ENCODE measurements at regions not wholly inside any gene's neighbourhood (a gene's known extent, or its start where the extent isn't known, plus 50 kb on each side); places are given as distances from the start of the nearest gene placed in this dataset.

DNA sequence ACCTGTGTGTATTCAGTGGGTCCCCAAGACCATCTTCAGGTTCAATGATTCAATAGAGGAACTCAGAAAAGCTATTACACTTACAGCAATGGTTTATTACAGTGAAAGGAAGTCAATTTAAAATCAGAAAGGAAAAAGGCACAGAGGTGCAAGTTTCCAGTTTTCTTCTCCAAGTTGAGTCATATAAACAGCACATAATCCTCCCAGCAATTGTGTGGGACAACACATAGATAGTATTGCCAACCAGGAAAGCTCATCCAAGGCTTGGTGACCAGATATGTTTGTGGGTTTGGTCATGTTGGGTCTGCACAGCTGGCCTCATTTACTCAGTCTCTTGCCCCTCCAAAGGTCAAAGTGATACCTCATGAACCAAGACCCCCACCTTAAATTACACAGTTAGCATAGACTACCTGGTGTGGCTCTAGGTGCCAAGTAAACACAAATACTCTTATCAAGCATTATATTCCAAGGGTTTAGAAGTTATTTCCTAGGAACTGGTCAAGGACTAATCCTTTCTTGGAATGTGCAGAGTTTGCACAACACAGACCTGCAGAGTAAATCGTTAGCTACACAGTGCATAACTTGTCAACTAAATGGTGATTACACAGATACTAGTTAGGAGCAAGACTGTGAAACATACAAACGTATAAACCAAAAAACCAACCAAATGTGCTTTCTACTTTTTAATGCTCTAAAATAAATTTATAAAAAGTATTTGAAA, 777.3 kb downstream of the PCDH18 start:
- peak; percentile 64 for DNase-seq (ENCODE audit: low read depth)

DNA sequence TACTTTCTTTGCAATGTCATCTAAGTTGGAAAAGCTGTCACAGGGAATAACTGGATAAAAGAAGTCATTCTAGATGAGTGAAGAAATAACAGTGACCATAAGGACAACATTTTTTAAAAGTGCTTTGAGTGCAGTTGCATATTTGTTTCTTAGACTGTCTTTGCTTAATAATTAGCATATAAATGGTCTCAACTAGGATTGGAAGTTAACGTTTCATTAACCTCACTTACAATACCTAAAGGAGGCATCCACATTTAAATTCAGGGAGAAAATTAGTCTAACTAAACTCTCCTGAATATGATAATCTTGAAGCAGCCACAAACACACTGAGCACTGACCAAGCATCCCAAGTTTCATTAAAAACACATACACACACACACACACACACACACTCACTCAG, 780.7 kb downstream of the PCDH18 start:
- DNase-seq (ENCODE audit: low read depth), result peak; percentile 52

DNA sequence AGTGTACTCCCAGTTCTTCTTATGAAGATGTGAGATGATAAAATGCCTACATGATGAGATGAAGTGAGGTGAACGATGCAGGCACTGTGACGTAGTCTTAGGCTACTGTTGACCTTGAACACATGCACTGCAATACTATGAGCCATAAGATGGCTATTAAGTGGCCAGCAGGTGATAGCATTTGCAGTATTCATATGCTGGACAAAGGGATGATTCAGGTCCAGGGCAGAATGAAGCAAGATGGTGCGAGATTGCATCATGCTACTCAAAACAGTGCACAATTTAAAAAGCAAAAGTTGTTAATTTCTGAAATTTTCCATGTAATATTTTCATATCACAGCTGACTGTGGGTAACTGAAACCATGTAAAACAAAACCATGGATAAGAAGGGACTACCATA, 781.4 kb downstream of the PCDH18 start:
- peak; percentile 60 for DNase-seq (ENCODE audit: low read depth)

DNA sequence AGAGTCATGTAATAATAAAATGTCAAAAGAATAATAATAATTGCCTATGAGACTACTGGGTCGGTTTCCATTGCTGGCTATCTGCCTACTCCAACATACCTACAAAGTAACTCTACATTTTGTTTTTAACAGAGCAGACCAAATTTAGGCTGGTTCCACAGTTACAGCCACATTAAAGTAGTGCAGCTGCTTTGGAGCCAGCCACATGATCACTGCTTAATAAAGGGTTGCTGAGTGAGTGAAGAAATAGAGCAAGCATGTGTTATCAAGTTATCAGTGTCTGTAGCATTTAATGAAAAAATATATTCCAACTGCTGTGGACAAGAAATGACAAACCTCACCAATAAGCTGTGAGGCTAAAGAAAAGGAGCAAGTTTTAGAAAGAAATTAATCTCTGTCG, 782.3 kb downstream of the PCDH18 start:
- no peak for DNase-seq (ENCODE audit: low read depth)

DNA sequence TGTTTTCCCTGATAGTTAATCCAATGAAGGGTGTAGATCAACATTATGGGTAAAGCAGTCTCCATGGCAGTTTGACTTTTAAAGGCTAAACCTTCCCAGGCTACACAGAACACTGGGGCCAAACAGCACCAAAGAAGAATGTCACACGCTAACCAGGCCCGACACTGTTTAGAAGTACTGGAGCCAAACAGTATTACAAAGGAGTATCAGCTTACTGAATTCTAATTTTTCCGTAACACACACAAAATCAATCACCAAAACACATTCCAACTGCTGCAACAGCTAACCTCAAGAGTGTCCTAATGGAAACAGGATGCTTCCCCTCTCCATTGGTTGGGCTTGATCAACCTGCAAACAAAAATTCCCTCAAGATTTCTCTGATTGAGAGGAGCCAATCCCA, 783.5 kb downstream of the PCDH18 start:
- no peak for DNase-seq (ENCODE audit: low read depth)

DNA sequence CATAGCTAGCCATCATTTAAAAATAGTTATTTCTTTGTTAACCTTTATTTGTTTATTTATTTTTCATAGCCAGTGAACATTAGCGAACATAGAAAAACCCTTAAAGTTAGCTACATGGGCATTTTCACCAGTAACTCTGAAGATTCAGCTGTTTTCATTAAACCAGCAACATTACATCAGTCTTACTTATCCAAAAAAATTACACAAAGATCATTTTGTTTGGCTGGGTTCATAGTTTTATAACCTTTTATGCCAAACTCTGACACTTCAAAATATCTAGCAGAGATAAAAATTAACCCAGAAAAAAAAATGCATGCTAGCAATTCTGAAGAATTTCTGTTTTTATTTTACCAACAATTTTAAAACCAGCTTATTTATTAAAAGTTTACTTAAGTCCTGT, 784.1 kb downstream of the PCDH18 start:
- DNase-seq (ENCODE audit: low read depth), result no peak

DNA sequence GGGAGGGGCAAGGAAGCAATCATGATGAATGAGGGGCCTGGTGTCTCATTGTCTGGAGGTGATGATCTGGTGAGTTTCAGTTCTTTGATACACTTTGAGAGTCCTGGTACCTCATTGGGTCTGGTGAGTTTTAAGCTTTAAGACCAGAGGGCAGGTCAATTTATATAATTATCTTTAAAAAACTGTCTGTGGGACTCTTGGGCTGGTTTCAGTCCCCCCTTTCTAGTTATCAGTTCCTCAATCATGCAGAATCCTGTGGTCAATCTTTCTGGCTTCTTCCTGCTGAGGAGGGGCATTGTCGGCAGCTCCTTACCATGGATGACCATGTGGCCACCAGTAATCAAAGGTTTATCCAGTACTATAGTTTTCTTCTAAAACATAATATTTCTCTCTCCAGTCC, 789.1 kb downstream of the PCDH18 start:
- no peak for DNase-seq (ENCODE audit: low read depth)

DNA sequence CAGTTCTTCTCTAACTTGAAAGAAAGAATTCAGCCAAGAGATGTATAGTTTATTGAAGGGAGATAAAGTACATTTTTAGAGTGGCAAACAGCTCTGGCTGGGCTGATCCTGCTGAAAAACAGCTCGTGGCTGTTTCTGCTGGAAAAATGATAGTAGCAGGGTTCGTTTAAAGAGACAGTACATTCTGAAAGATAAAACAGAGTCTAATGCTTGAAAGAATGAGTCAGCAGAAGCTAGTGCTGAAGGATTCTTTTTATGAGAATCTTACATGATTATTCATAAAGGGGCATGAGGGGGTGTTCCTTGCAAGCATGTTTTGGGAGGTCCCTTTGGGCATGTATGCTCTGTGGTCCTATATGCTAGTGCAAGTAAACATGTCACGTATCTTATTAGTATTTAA, 790.0 kb downstream of the PCDH18 start:
- DNase-seq (ENCODE audit: low read depth), result peak; percentile 3

DNA sequence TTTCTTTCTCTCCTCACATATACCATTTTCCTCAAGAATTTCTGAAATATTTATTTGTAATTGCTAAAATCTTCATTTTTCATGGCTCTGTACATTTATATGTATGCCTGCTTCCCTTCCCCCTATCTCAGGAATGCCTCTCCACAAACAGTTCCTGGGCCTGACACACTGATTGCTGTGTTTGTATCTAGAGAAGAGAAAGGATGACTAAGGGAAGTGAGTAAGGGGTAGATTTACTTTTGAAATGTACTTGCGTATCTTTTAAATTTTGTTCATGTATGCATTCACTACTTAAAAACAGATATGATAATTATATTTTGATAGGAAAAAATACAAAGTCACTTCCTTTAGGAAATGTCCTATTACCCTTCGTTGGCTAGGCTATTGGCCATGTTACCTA, 790.8 kb downstream of the PCDH18 start:
- DNase-seq (ENCODE audit: low read depth), result peak; percentile 12

DNA sequence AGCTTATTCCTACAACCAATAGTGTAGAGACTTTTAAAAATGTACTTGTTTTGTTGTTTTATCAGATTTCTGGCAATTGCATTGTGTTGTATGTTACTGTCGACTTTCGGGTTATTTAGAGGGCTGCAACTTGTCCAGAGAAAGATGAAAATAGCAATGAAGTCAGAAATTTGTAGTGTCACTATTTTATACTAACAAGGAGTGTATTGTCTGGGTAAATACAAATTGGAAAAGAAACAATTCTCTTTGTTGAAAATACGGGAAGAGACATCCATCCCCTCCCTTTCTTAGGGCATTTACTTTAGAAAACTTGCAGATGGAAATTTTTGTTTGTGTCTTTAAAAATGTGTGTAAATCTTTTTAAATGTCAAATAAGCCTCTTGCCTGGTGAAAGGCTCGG, 792.0 kb downstream of the PCDH18 start:
- DNase-seq (ENCODE audit: low read depth), result no peak

DNA sequence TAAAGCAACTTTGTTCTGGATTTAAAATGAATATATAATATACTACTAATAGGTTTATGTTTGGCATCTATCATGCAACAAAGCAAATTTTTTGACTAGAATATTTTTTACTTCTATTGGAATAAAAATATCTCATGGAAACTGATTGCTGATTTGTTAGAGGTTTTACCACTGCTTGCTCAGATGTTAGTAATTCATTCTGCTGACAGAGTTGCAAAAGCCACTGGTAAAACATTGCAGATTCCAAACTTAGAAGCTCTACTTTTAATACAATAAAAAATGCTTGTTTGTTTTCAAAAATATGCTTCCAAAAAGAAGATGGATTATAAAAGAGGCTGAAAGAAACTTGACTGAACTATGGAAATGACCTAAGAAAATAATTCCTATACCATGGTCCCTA, 795.2 kb downstream of the PCDH18 start:
- no peak for DNase-seq (ENCODE audit: low read depth)

DNA sequence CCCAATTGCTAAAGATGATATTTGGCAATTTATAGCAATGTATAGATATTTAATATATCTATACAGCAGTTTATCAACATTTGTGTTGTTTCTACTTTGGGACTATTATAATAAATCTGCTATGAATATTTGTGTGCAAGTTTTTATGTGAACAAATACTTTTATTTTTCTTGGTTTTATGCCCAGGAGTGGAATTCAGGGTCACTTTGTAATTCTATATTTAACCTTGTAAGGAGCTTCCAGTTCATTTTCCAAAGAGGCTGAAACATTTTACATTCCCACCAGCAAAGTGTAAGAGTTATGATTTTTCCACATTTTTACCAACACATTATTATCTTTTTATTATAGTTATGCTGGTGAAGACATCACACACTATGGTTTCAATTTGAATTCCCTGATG, 801.3 kb downstream of the PCDH18 start:
- no peak for DNase-seq (ENCODE audit: low read depth)

DNA sequence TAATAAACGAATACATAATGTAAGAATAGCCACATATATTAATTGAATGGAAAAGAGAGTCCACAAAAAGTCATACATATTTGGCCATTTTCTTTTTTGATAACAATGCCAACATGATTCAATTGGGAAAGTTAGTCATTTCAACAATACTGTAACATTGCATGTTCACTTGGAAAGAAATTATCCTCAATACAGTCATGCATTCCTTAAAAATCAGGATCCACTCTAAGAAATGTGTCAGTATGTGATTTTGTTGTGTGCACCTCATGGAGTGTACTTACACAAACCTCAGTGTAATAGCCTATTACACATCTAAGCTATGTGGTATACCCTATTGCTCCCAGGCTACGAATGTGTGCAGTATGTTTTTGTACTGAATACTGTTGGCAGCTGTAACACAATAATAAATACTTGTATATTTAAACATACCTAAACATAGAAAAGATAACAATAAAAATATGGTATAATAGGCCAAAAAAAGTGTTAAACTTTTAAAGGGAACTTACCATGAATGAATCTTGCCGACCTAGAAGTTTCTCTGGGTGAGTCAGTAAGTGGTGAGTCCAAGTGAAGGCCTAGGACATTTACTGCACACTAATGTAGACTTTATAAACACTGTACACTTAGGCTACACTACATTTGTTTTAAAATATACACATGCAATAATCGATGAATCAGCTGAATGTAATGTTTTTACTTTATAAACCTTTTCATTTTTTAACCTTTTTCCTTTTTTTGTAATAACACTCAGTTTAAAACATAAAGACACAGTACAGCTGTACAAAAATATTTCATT, 806.8 kb downstream of the PCDH18 start:
- DNase-seq (ENCODE audit: low read depth), result no peak

DNA sequence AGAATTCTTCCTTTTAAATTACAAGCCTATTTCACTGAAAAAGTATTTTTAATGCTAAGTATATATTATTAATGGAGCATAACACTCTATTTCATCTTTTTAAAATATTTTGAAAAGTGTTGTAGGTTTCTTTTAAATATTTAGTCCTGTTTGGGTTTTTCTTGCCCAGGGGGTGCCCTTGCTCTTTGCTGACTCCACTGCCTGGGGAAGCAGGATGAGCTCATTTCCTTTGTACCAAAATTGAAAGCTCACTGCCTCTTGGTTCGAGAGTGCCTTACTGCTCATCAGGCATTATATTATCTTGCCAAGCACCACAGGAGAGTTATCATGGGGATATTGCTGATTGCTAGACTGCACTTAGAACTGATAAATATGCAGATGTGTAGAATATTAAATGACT, 819.2 kb downstream of the PCDH18 start:
- DNase-seq (ENCODE audit: low read depth), result peak; percentile 27

DNA sequence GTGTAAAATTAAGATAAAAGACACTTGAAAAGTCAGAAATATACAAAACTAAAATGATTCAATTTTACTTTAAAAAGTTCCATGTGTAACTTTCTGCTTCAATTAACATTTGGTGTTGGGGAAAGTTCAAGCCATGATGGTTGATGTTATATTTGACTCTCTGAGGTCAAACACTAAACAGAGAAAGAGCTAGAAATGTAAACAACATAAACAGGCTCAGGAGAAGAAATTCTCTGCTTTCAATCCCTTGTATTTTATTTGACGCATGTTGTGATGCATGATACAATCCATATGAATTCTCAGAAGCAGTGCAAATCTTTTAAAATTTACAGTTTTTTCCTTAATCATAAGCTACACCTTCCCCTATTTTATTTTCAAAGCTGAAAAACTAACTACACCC, 822.4 kb downstream of the PCDH18 start:
- DNase-seq (ENCODE audit: low read depth), result no peak

DNA sequence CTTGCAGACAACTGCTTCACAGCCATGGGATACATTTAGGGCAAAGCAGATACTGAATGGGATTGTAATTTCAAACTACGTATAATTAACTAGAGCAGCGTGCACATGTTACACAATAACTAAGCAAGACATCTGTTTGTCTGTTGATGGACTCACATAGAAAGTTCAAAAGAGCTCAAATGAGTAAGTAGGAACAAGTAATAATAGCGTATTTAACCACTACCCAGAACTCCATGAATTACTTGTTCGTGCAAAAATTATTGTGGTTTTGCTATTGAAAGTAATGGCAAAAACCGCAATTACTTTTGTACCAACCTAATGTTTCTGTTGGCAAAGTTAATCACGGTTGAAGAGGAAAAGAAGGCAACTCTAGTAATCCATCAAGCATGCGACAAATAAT, 825.4 kb downstream of the PCDH18 start:
- peak; percentile 60 for DNase-seq (ENCODE audit: low read depth)

DNA sequence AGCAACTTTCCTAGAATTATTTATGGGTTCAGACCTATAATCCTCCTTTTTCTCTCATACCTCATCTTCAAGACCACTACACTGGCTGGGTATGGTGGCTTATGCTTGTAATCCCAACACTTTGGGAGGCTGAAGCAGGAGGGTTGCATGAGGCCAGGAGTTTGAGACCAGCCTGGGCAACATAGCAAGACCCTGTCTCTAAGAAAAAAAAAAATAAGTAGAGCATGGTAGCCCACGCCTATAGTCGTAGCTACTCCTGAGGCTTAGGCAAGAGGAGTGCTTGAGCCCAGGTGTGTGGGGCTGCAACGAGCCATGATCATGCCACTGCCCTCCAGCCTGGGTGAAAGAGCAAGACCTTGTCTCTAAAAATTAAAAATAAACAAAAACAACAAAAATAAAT, 832.4 kb downstream of the PCDH18 start:
- DNase-seq (ENCODE audit: low read depth), result no peak

DNA sequence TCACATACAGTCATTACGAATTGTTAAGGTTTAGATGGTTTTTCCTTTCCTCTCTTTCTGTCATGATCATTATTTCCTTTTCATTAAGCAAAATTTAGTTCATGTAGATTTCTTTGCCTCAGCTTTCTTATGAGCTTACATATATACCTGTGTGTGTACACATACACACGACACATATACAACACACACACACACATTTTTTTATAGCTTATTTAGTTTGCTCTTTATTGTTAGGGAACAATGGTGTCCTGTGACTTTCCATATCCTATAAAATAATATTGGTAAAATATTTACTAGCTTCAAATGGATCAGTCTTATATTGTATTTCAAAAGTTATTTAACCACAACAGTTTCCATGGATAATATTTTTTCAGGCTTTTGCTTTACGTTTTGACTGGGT, 840.7 kb downstream of the PCDH18 start:
- DNase-seq (ENCODE audit: low read depth), result no peak

DNA sequence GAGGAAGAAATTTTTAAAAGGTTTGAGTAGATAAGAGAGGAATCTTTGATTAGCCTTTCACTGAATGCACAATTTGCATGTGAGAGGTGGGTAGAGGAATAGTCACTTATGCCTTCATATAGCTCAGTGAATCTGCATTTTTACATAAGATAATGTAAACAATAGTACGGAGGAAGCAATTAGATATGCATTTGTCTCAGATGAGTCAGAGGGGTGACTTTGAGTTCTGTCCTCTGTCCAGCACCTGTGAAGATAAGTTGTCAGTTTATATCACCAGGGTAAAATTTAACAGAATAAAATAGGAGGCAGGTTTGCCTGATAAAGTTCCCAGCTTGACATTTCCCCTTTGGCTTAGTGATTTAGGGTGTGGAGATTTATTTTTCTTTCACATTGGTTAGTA, 841.9 kb downstream of the PCDH18 start:
- DNase-seq (ENCODE audit: low read depth), result peak; percentile 6

DNA sequence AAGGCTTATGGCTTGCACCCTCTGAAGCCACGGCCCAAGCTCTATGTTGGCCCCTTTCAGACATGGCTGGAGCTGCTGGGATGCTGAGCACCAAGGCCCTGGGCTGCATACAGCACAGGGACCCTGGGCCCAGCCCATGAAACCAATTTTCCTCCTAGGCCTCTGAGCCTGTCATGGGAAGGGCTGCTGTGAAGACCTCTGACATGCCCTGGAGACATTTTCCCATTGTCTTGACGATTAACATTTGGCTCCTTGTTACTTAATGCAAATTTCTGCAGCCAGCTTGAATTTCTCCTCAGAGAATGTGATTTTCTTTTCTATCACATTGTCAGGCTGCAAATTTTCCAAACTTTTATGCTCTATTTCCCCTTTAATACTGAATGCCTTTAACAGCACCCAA, 844.7 kb downstream of the PCDH18 start:
- DNase-seq (ENCODE audit: low read depth), result no peak

DNA sequence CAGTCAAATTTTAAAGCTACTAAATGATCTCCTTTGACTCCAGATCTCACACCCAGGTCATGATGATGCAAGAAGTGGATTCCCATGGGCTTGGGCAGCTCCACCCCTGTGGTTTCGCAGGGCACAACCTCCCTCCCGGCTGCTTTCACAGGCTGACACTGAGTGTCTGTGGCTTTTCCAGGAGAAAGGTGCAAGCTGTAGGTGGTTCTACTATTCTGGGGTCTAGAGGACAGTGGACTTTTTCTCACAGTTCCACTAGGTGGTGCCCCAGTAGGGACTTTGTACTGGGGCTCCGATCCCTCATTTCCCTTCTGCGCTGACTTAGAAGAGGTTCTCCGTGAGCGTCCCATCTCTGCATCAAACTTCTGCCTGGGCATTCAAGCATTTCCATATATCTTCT, 845.2 kb downstream of the PCDH18 start:
- DNase-seq (ENCODE audit: low read depth), result peak; percentile 26

DNA sequence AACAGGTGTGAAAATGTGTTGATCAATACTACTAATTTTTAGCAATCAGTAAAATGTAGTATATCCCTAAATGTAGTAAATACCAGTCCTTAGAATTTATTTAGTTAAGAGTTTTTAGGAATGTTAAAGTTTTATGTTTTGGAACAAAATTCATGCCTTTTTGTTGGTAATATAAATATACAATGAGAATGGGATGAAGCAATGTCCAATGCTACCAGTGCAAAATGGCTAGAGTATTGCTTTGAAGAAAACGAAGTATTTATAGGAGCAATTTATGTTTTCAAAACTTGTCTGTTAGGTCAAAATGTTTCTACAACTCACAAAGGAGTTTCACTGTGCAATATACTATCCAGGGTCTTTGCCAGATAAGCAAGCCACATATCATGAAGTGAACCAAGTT, 851.5 kb downstream of the PCDH18 start:
- DNase-seq (ENCODE audit: low read depth), result no peak

DNA sequence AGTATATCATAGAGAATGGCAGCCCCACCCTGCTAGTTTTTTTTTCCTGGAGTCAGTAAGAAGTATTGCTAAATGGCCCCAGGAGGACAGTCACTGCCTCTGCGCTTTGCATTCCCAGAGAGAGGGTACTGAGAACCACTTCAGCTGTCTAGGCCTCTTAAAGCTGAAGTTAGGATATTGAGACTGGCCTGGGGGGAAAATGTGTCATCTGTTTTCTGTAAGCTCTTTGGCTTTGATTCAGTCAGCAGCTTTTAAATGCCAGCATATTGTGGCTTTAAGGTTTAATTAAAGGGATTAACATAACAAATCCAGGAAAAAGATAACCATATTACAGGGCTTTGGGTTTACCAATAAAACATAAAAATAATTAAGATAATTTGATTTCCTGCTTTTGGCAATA, 852.0 kb downstream of the PCDH18 start:
- DNase-seq (ENCODE audit: low read depth), result peak; percentile 27

DNA sequence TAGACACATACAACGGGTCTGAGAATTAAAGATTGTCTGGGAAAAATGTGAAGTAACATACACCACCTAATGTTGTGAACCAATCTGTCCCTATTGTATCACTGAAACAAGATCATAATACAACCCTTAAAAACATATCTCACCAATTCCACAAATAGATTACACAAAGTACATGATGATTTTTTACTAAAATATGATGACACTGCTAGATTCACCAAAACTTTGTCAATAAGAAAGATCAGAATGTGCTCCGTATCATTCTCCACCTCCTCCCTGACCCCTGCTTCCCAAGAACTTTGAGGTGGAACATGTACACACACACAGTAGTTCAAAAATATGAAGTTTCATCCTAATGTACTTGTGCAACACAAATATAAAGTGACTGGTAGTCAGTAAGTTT, 862.0 kb downstream of the PCDH18 start:
- no peak for DNase-seq (ENCODE audit: low read depth)

Data from renal cortical epithelial cell (primary cell).